HCT116 (cell line): ENCODE measurements at regions not wholly inside any gene's neighbourhood (a gene's known extent, or its start where the extent isn't known, plus 50 kb on each side); places are given as distances from the start of the nearest gene placed in this dataset.

Source experiments
- ATAC-seq: fragments of 200-7000 bp; cut with Tn5 transposase; 2 replicates; pipeline ENCODE4 v1.9.1; 2020; ENCODE audit warnings: mild to moderate bottlenecking, moderate library complexity
- BruUV-seq: library from RNA; stranded (reverse); fragments of 400-500 nt; replicated peaks from 2 replicates; lab custom pipeline; 2021; lab: Mats Ljungman, UMichigan
- CTCF ChIA-PET: fragments of 300-600 bp; sonication (Branson Sonifier 250); formaldehyde crosslinking; loops from one replicate; lab custom pipeline; 2021; ENCODE audit warnings: antibody characterized with exemption; lab: Charles Lee
- POLR2A ChIA-PET: fragments of 300-600, 350-600 bp; sonication (Branson Sonifier 250); formaldehyde crosslinking; loops from one replicate; lab custom pipeline; 2021; ENCODE audit warnings: antibody characterized with exemption; lab: Charles Lee
- RAD21 ChIA-PET, 2 experiments: fragments of 300-600 bp; sonication (Branson Sonifier 250); formaldehyde crosslinking; loops; one replicate each; lab custom pipeline; 2023; ENCODE audit warnings: low total read pairs in 2 of 2; ENCODE audit not compliant: uncharacterized antibody in 2 of 2, unreplicated experiment in 2 of 2, low non-redundant PET in 1 of 2; lab: Charles Lee
- DNase-seq: peaks from one replicate; pipeline ENCODE4 v3.0.0-alpha.2; 2010; ENCODE audit warnings: low read depth, low spot score
- H2AFZ ChIP-seq: fragments of 200-600 bp; shearing (Covaris generic), sonication (generic); 2 replicates; pipeline ENCODE4 v1.6.1; 2017; ENCODE audit warnings: low read depth, mixed run types, mixed read lengths, antibody characterized with exemption, low read length; ENCODE audit not compliant: poor library complexity, severe bottlenecking
- H3K27ac ChIP-seq: 2 replicates; pipeline ENCODE4 v1.5.1; 2012; ENCODE audit warnings: low read depth, low read length
- H3K27me3 ChIP-seq: fragments of 200-600 bp; sonication (generic); 2 replicates; pipeline ENCODE4 v1.6.1; 2016; ENCODE audit warnings: mixed run types, low read length, mixed read lengths; ENCODE audit not compliant: insufficient read depth
- H3K36me3 ChIP-seq, 2 experiments: fragments of 200-500 bp in 1 of 2; fragments of 200-600 bp in 1 of 2; sonication (Bioruptor generic) in 1 of 2; sonication (generic) in 1 of 2; 2 replicates each; pipeline versions ENCODE4 v1.5.1 to v1.6.1; 2014 to 2016; ENCODE audit warnings: low read length in 2 of 2, inconsistent platforms in 1 of 2, mixed read lengths in 1 of 2, mixed run types in 1 of 2; ENCODE audit not compliant: insufficient read depth in 2 of 2, control insufficient read depth in 1 of 2
- H3K4me1 ChIP-seq, 2 experiments: fragments of 200-600 bp in 1 of 2; sonication (generic) in 1 of 2; 2 replicates each; pipeline versions ENCODE4 v1.5.1 to v1.6.1; 2012 to 2017; ENCODE audit warnings: low read length in 2 of 2, inconsistent platforms in 1 of 2, mild to moderate bottlenecking in 1 of 2, mixed read lengths in 1 of 2, mixed run types in 1 of 2, moderate library complexity in 1 of 2; ENCODE audit not compliant: insufficient read depth in 2 of 2, control insufficient read depth in 1 of 2
- H3K4me2 ChIP-seq: fragments of 200-600 bp; sonication (generic); 2 replicates; pipeline ENCODE4 v1.6.1; 2017; ENCODE audit warnings: mixed run types, low read length, mixed read lengths
- H3K4me3 ChIP-seq, 2 experiments: fragments of 200-600 bp in 1 of 2; sonication (generic) in 1 of 2; replicated peaks in 1 of 2; 2 replicates each; pipeline ENCODE4 v1.5.1; 2011 to 2016; ENCODE audit warnings: low read length in 2 of 2, control low read depth in 1 of 2, low read depth in 1 of 2, mild to moderate bottlenecking in 1 of 2, mixed read lengths in 1 of 2, mixed run types in 1 of 2
- H3K79me2 ChIP-seq: fragments of 200-600 bp; sonication (generic); 2 replicates; pipeline ENCODE4 v1.6.1; 2017; ENCODE audit warnings: mild to moderate bottlenecking, mixed run types, low read length, moderate library complexity, mixed read lengths; ENCODE audit not compliant: insufficient read depth
- H3K9ac ChIP-seq: fragments of 200-600 bp; sonication (generic); 2 replicates; pipeline ENCODE4 v1.6.1; 2016; ENCODE audit warnings: low read length, mixed read lengths
- H3K9me2 ChIP-seq: fragments of 200-600 bp; sonication (generic), shearing (Covaris generic); 2 replicates; pipeline ENCODE4 v1.6.1; 2017; ENCODE audit warnings: mixed run types, mild to moderate bottlenecking, moderate library complexity; ENCODE audit not compliant: insufficient read depth
- H3K9me3 ChIP-seq, 2 experiments: fragments of 200-500 bp in 1 of 2; fragments of 200-600 bp in 1 of 2; sonication (Bioruptor generic) in 1 of 2; sonication (generic) in 1 of 2; 2 replicates each; pipeline ENCODE4 v1.6.1; 2014 to 2017; ENCODE audit warnings: low read length in 2 of 2, mixed read lengths in 2 of 2, inconsistent platforms in 1 of 2, low read depth in 1 of 2, mild to moderate bottlenecking in 1 of 2, mixed run types in 1 of 2, moderate library complexity in 1 of 2; ENCODE audit not compliant: control insufficient read depth in 1 of 2, insufficient read depth in 1 of 2
- H4K20me1 ChIP-seq: fragments of 200-600 bp; sonication (generic), shearing (Covaris generic); 2 replicates; pipeline ENCODE4 v1.6.1; 2017; ENCODE audit warnings: mixed run types, mild to moderate bottlenecking, moderate library complexity; ENCODE audit not compliant: insufficient read depth
- CEBPB ChIP-seq: IDR thresholded peaks from 2 replicates; pipeline ENCODE4 v1.6.1; 2012; ENCODE audit warnings: low read depth
- FOSL1 ChIP-seq: IDR thresholded peaks from 2 replicates; pipeline ENCODE4 v1.6.1; 2012; ENCODE audit warnings: low read depth
- JUND ChIP-seq: IDR thresholded peaks from 2 replicates; pipeline ENCODE4 v1.6.1; 2012
- POLR2AphosphoS5 ChIP-seq: IDR thresholded peaks from 2 replicates; pipeline ENCODE4 v1.6.1; 2011; ENCODE audit warnings: mild to moderate bottlenecking, low read depth, low read length, moderate library complexity
- YY1 ChIP-seq: IDR thresholded peaks from 2 replicates; pipeline ENCODE4 v1.6.1; 2011; ENCODE audit warnings: low read length, low read depth, moderate library complexity, mild to moderate bottlenecking; ENCODE audit not compliant: insufficient replicate concordance; ENCODE audit errors: extremely low read depth
- intact Hi-C: fragments of 100-400 bp; cut with micrococcal nuclease; formaldehyde crosslinking; loops from 2 replicates; pipeline ENCODE4 v1.10.0; 2022
- TF ChIP-seq, protein P1 (sequence below): IDR thresholded peaks from 2 replicates; pipeline ENCODE4 v1.6.1; 2012; ENCODE audit warnings: low read depth
- TF ChIP-seq, protein P2 (sequence below): IDR thresholded peaks from 2 replicates; pipeline ENCODE4 v1.6.1; 2012

DNA sequence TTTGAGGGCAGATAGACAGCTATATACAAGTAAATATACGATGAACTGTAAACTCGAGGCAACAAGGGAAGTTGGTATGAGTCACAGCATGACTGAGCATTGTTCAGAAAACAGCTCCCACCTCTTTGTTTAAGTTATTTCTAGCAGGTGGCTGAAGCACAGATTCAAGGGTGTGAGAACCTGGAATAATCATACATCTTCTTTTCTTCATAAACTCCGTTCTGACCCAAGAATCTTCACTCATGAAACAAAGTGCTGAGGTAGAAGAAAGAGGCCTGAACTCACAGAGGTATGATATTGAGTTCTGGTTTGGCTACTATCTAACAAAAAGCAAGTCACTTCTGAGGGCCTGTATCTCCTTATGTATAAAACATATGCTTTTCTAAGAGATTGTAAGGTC is 364.1 kb upstream of the KITLG start (continued):
- TF ChIP-seq, protein P1, sequence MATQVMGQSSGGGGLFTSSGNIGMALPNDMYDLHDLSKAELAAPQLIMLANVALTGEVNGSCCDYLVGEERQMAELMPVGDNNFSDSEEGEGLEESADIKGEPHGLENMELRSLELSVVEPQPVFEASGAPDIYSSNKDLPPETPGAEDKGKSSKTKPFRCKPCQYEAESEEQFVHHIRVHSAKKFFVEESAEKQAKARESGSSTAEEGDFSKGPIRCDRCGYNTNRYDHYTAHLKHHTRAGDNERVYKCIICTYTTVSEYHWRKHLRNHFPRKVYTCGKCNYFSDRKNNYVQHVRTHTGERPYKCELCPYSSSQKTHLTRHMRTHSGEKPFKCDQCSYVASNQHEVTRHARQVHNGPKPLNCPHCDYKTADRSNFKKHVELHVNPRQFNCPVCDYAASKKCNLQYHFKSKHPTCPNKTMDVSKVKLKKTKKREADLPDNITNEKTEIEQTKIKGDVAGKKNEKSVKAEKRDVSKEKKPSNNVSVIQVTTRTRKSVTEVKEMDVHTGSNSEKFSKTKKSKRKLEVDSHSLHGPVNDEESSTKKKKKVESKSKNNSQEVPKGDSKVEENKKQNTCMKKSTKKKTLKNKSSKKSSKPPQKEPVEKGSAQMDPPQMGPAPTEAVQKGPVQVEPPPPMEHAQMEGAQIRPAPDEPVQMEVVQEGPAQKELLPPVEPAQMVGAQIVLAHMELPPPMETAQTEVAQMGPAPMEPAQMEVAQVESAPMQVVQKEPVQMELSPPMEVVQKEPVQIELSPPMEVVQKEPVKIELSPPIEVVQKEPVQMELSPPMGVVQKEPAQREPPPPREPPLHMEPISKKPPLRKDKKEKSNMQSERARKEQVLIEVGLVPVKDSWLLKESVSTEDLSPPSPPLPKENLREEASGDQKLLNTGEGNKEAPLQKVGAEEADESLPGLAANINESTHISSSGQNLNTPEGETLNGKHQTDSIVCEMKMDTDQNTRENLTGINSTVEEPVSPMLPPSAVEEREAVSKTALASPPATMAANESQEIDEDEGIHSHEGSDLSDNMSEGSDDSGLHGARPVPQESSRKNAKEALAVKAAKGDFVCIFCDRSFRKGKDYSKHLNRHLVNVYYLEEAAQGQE: no peak
- TF ChIP-seq YY1: no peak
- TF ChIP-seq, protein P2, sequence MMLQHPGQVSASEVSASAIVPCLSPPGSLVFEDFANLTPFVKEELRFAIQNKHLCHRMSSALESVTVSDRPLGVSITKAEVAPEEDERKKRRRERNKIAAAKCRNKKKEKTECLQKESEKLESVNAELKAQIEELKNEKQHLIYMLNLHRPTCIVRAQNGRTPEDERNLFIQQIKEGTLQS: no peak
- TF ChIP-seq CEBPB: no peak
- TF ChIP-seq POLR2AphosphoS5: peak; percentile 59
- peak; percentile 77 for TF ChIP-seq FOSL1

DNA sequence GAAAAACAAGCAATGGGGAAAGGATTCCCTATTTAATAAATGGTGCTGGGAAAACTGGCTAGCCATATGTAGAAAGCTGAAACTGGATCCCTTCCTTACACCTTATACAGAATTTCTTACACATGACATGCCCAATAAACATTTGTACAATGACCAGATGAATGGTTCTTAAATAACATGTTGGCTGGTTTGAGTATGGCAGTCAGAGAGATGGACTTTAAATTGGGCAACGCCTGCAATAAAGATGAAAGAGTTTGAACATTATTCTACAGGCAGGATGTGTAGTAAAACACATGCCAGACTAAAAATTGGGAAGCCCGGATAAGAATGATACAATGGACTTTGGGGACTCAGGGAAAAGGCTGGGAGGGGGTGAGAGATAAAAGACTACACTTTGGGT is 360.6 kb upstream of the KITLG start:
- no peak overlapping the region for H2AFZ ChIP-seq
- ATAC-seq (no peak), DNase-seq (no peak)
- RAD21 ChIA-PET: no interaction called here
- TF ChIP-seq CEBPB (no peak), JUND (no peak)
- peak overlapping the region; percentile 87; the same call in 1 of the 2 replicates for H3K27ac ChIP-seq
- peaks cover 14% of the 10 kb centered on the region for H3K79me2 ChIP-seq
- H3K36me3 ChIP-seq: peaks cover 0 to 8% of the 10 kb centered on the region in 2 experiments; a peak in 2 of 4 replicates
- no peaks in the 10 kb centered on the region for H3K27me3 ChIP-seq
- no TSS peak for BruUV-seq
- intact Hi-C loops: no loop called here
- peaks cover 0 to 8% of the 10 kb centered on the region in 2 experiments; a peak in 1 of 4 replicates for H3K9me3 ChIP-seq
- POLR2A ChIA-PET: no interaction called here
- H3K9me2 ChIP-seq: no peaks in the 10 kb centered on the region
- H3K4me2 ChIP-seq: no peak overlapping the region
- no peak overlapping the region for H3K9ac ChIP-seq
- no peak overlapping the region for H3K4me3 ChIP-seq
- no peaks in the 10 kb centered on the region for H4K20me1 ChIP-seq
- peaks cover 66 to 71% of the 10 kb centered on the region in 2 experiments for H3K4me1 ChIP-seq
- CTCF ChIA-PET: no interaction called here
